GM18502 (cell line): ENCODE measurements at regions not wholly inside any gene's neighbourhood (a gene's known extent, or its start where the extent isn't known, plus 50 kb on each side); places are given as distances from the start of the nearest gene placed in this dataset.

Source experiments
- ATAC-seq: cut with Tn5 transposase; IDR thresholded peaks from one replicate; pipeline ENCODE4 v1.9.1; 2021; ENCODE audit warnings: mild to moderate bottlenecking; ENCODE audit not compliant: unreplicated experiment, poor library complexity

- ATAC-seq = no peak
Measured at GRCh38 chr6:140095532-140095931, 721.1 kb upstream of the CITED2 start.

- ATAC-seq = no peak
Measured at GRCh38 chr6:140091895-140092294, 717.4 kb upstream of the CITED2 start.

DNA sequence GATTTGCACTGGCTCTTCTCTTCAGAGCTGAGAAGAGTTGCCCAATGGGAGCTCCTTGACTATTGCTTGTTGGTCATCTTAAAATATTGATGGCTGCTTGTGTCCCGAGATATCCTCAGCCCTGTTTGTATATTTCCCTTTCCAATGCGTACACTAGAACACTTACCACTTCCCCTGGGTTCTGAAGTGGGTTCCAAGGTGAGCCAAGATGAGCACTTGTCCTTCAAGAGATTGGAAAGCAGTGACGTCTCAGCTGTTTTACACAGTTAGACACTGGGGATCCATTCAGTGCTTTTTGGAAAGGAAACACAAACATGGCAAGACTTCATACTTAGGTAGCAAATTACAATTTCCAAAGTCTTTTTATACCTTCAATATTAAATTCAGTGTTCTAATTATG, 716.4 kb upstream of the CITED2 start:
- no peak for ATAC-seq

DNA sequence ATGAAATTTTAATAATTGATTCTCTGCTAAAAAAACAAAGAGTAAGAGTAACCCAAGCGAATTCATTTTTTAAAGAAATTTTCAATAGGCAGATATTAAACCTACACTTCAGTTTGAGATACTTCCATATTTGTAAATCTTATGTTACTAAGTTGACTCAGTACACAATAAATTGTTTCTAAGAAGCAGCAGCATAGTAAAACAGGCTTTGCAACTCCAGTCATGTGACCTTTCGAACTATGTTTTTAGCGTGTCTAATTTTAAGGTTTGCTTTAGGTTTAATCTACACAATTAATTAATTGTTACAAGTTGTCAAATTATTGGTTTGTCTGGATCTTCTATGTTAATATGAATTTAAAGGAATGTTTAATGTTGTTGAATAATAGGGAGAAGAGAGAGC, 708.9 kb upstream of the CITED2 start:
- ATAC-seq = no peak

DNA sequence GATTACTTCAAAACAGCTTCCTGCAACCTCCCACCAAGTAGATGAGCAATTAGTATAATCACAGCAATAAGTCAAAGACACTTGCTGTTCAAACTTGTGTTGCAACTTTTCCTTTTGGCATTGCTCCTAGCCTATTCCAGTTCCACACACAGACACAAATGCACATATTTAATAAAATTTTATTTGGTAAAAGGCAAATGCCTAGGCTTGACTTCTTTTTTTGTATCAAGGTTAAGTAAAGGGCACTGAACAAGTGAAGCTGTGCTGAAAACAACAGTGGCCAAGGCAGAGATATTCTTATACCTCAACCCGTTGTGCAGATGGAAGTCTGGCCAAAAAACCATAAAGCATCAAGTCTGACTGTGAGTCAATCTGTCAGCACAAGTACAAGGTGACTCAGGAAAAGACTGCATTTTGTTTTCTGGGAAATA, 708.4 kb upstream of the CITED2 start:
- ATAC-seq = no peak

GRCh38 chr6:140079328-140079727, 704.9 kb upstream of the CITED2 start:
- ATAC-seq = no peak

DNA sequence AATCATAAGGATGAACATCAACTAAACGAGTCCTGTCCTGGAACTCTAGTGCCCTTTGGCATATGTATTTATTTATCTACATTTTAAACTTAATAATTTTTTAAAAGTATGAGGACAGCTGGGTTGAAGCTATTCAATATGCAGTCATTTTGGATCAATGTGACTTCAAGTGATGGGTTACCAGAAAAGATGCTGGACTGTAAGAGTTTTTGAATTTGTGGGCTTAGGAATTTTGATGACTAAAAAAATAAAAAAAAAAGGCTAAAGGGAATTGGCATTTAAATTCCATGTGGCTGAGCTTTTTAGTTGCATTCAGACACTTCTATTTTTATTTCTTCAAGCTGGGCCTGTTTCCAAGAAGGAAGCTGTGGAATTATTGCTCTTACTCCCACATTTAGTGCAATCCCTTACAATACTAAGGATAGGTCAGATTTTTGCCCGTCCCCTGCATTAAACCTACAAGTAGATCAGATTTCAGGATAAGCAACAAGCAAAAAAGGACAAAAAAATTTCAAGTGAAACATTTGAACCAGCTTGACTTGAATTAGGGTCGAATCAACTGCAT, 704.2 kb upstream of the CITED2 start:
- no peak for ATAC-seq

DNA sequence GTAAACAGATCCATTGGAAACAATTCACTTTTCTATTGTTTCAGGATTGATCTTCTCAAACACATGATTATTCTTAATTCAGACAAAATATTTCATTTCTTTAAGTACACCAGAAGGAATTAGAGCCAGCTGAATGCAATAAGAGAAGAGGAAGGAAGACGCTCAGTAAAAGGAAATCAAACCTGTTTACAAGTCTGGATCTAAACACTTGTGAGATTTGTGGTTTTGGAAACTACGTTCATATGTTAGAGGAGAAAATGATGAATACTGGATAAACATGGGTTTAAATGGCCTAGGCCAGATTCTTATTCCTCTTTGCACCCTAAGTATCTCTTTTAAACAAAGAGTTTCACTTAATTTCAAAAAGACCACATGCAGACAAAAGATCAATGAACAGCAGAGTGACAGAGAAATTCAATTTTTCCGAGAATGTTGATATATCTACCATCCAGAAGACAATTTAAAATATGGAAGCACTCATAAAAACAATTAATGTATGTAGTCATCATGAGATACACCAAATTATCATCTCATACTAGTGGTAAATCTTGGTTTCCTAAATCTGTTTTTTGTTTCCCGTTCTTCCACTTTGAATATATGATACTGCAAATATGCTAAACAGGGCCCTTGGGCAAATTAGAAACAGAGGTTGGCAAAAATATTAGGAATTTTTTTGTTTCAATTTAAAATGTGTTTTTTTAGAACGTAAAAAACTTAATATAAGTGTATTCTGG, 703.5 kb upstream of the CITED2 start:
- ATAC-seq = no peak

DNA sequence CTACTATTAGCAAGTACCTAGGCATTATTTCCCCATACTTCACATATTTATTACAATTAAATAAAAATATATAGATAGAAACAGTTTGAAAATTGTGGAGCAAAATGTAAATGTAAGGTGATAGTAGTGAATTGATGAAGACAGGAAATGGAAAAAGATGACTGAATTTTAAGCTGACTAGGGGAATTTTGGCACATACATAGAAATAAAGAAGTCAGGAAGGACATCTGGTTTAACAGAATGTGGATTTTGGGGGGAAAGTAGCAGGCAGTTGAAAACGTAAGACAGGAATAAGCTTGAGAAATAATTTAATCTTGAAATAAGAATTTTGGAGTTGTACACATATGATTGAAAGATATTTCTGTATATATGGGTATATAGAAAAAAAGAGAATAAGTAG, 701.7 kb upstream of the CITED2 start:
- no peak for ATAC-seq

DNA sequence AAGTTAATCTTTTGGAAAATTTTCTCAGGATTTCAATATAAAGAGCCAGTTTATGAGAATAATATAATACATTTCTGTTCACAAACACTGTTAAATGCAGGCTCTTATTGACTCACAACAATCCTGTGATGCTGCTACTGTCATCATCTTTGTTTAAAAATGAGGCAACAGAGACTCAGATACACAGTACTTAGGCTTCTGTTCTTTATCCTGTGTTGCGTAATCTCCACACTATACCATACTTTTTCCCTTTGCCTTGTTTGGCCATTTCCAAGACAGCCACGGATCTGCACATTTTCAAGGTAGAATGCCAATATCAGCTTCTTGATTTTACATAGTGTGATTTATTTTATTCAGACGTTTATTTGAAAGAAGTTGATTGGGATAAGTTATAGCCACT, 699.0 kb upstream of the CITED2 start:
- no peak for ATAC-seq

DNA sequence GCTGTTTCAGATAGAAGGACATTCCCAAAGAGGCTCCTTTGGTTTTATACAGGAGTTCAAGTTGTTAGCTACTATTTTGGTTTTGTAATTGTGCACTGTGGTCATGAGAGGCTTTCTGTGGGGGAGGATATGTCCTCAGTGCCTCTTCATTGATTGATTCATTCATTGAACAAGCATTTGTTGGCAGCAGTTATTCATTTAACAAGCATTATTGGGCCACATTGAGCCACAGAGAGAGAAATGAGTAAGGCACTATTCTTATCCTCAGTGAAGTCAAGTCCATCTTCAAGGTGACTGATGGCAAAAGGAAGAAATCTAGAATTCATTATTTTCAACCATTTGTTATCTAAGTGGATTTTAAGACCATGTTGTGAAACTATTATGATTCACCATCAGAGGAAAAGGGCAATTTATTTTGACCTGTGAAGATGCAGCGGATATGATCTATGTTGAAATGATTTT, 697.2 kb upstream of the CITED2 start:
- no peak for ATAC-seq

GRCh38 chr6:140070846-140071473, 696.5 kb upstream of the CITED2 start:
- ATAC-seq = no peak

DNA sequence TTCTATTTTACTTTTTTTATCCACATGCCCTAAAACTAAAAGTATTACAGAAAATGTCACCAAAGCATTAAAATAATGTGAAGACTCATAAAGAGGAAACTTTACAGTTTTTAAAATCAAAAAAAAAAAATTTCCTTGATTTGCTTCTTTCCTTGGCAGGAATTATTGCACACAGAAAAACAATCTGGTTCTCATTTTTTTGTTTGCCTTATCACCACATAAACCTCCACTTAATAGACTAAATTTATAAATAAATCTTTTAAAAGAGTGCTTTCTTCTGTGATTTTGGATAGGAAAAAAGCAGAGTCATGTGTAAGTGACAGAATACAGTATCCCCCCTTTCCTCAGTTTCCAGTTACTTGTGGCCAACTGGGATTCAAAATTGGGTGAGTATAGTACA, 695.1 kb upstream of the CITED2 start:
- ATAC-seq = no peak

DNA sequence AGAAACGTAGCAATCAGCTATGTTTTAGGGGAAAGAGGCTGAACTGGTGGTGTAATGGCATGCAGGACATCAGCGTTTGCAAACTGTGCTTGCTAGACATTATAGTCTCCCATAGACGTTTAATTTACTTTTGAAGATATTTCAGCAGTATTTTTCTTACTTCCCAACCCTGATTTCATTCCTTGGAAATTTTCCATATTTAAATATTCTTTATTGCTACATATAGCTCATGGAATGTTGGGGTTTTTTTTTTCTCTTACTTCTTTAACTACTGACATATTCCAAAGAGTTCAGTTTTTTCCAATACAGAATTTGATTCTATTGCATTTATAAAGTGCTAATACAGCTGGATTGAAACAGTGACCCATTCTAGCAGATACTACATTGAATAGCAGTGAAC, 694.4 kb upstream of the CITED2 start:
- no peak for ATAC-seq

DNA sequence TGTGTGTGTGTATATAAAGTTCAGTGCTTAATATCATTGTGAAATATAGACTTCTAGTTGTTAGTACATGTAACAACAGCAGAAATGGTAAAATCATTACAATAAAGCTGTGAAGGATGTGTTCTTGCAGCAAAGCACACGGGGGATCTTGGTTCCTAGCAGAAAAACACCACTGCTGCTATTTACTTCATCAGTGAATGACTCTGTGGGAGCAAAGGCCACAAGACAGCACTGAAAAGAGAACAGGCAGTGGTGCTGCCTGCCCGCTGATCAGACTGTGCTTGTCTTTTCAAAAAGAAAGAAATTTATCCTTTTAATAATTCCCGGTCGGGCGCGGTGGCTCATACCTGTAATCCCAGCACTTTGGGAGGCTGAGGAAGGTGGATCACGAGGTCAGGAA, 689.9 kb upstream of the CITED2 start:
- no peak for ATAC-seq

DNA sequence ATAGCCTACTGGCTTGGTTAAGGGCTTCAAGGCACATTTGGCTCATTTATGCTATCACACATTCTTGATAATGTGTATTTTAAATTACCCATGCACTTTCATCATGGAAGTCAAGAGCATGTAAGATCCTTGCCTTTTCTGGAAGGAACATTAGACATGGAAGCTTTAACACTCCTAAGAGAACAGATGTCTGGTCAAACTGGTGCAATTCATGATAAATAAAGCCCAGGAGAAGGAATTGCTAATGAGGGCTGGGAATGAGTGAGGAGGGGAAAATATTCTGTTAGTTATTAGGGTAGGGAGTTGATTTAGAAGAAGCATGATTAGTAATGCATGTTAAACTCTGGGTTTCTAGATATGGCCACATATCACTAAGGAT, 688.6 kb upstream of the CITED2 start:
- no peak for ATAC-seq

DNA sequence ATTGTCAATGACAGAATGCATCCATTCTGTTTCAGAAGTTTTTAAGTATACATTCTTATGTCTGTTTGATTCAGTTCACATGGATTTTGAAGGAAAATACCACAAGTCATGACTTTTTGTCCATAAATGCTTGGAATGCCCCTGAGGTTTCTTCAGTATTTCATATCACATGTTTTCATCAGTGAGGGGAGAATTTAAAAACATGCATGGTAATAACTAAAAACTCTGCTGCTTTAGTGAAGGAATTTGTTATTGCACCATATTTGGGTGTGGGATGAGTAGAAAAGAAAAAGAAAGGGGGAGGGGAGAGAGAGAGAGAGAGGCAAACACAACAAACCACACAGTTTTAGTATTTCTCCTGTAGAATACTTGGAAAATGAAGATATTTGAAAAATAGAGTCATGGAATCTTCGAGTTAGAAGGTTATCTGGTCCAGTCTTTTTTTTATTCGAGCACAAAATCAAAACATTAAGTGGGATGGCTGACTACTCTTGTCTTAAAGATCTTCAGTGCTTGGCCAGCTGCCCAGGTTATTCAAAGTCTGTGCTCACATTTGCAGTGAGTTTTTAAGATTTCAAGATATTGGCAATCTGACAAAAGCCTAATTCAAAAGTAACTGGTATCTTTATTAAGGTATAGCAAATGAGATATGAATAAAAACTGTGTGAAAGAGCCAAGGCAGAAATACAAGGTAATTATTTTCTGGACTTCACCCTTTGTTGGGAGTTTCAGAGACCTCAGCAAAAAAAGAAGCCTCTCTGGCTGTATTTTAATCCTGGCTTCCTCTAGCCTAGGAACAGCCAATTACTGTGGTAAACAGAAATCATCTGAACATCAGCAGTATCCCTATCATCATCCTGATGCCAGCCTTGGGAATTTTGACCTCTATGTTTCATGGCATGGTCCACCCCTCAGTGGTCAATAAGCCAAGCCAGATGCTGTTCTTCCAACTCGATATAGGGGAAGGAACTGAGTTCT, 687.9 kb upstream of the CITED2 start:
- no peak for ATAC-seq

DNA sequence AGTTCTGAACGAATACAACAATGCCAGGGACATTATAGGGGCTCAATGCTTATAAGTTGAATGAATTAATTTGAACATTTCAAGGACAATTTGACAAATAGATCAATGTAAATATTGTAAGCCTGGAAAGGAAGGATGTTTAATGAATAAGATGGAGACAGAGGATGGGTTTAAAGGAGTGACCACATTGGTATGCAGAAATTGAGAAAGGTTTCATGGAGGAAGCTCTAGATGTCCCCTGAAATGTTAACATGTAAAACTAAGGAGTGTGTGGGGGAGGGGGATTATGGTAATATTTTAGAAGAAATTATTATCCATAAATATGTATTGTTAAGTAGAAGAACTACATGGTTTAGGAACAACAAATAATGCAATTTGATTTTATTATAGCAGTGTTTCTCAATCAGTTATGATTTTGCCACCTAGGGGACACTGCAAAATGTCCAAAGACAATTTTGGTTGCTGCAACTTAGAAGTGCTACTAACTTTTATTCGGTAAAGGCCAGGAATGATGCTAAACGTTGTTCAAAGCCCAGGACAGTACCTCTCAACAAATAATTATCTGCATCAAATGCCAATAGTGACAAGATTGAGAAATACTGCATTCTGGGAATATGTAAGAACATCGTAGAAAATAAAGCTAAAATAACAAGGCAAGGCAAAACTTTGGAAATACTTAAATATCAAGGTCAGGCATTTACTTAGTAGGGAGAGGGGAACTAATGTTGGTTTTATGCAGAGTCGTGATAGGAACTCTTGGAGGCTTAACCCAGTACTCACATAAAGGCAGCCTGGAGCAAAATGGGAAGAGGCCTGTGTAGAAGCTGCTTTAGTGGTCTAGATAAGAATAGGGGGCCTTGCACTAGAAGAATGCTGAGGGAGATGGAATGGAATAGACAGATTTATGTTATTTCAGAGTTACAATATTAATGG, 686.9 kb upstream of the CITED2 start:
- no peak for ATAC-seq

DNA sequence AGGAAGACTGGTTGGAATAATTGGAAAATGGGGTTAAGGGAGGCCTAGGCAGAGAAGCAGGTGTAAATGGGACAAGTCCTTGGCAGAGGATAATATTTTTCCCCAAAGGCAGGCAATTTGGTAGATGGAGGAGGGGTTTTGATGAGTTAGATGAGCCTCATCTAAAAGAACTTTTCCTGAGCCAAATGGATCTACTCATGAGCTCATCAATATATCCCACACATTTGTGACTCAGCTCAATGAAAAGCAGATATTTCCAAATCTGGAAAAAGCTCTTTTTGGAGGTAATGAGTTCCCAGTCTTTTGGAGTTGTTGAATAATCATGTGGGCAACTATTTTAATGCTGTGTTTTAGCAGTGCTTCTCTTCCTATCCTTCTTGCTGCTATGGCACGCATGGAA, 685.5 kb upstream of the CITED2 start:
- no peak for ATAC-seq

GRCh38 chr6:140058863-140059262, 684.4 kb upstream of the CITED2 start:
- ATAC-seq = no peak
